ENCODE measurements at regions not wholly inside any gene's neighbourhood (a gene's known extent, or its start where the extent isn't known, plus 50 kb on each side); places are given as distances from the start of the nearest gene placed in this dataset.

DNA sequence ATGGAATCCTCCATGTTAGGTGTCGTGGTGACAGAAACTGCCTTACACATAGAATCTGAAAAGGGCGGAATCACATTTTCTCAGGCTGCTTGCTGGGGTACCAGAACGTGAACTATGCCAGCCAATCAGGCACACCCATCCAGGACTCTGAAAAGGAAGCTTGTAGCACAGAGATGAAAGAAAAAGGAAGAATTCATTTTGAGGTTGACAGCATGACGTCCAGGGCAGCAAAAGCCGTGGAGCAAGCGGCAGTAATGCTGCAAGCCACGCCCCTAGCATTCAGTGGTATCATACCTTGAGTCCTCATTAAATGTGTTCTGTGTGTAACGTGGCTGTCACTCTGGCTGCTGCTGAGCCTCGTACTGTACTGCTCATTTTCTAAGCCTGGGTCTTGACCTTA is 304.0 kb downstream of the DYSF start:
- DNase-seq (ENCODE audit: low read depth), result no peak
- TF ChIP-seq CTCF (conservative IDR thresholded peaks at IDR 0.05; ENCODE audit: low read depth, low read length), result no peak
- no peak overlapping the region for H3K4me3 ChIP-seq (ENCODE audit: low read length)

DNA sequence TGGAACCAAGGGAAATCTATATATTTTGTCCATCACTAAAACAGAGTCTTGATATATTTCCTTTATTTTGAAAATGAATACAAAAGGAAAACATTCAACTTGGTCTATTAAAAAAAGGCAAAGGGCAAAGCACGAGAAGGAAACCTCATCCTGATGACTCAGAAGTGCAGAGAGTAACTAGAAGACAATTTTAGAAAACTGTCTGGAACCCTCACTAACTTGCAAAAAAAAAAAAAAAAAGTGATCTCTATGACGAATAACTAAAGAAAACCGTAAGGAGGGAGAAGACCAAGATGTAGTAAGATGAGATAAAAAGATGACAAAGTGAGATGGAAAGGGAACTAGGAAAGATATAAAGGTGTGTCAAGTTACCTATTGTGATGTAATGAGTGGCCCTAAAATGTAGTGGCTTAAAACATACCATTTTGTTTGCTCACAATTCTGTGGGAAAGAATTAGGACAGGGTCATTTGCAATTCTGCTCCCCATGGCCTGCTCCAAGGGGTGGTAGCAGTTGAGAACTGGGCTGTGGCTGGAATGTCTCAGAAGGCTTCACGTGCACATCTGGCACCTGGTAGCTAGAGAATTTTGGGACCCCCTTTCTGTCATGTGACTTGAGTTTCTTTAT is 303.0 kb downstream of the DYSF start:
- no peak for DNase-seq (ENCODE audit: low read depth)
- no peak for TF ChIP-seq CTCF (conservative IDR thresholded peaks at IDR 0.05; ENCODE audit: low read depth, low read length)
- H3K4me3 ChIP-seq (ENCODE audit: low read length), result no peak overlapping the region

DNA sequence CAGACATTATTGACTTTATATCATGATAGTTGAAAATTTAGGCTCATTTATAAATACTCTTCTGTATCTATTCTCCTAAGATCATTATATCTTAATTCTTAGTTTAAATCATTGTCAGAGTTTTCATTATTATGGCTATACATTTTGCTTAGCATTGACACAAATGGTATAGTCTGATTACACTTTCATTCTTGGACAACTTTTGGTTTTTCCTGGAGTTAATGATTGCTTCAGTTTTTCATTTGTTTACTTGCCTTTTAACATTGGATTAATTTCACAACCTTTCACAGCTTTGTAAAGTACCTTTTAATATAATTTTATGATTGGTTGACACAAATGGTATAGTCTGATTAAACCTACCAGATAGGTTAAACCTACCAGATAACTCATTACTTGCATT is 298.2 kb downstream of the DYSF start:
- no peak for TF ChIP-seq CTCF (conservative IDR thresholded peaks at IDR 0.05; ENCODE audit: low read depth, low read length)
- DNase-seq (ENCODE audit: low read depth), result no peak
- no peak overlapping the region for H3K4me3 ChIP-seq (ENCODE audit: low read length)

GRCh38 chr2:71749671-71750101 is 296.3 kb downstream of the DYSF start:
- no peak for TF ChIP-seq CTCF (conservative IDR thresholded peaks at IDR 0.05; ENCODE audit: low read depth, low read length)

DNA sequence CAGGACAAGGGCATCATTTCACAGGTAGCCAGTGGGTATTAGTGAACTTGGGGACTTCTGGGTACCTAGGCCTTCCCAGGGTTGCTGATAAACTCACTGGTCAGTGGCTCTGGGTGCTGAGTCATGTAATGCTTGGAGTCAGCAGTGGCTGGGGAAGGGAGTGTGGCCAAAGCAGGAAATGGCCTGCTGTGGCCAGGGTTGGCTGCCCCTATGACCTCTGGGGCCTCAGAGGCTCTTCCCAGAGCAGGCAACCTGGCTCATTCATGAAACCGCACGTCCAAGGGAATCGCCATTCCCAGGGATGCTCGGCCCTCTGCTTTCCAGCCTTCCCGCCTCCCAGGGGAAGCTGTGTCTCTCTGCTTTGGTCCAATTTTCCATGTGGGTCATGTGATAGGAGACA is 294.9 kb downstream of the DYSF start:
- TF ChIP-seq CTCF (conservative IDR thresholded peaks at IDR 0.05; ENCODE audit: low read depth, low read length), result no peak
- H3K4me3 ChIP-seq (ENCODE audit: low read length), result no peak overlapping the region
- no peak for DNase-seq (ENCODE audit: low read depth)

More at GRCh38 chr2:71749671-71750101, 296.3 kb downstream of the DYSF start:
- DNase-seq (ENCODE audit: low read depth), result no peak
- H3K4me3 ChIP-seq (ENCODE audit: low read length), result no peak overlapping the region

GRCh38 chr2:71747559-71747958 is 294.2 kb downstream of the DYSF start:
- no peak overlapping the region for H3K4me3 ChIP-seq (ENCODE audit: low read length)
- DNase-seq (ENCODE audit: low read depth), result no peak
- no peak for TF ChIP-seq CTCF (conservative IDR thresholded peaks at IDR 0.05; ENCODE audit: low read depth, low read length)

DNA sequence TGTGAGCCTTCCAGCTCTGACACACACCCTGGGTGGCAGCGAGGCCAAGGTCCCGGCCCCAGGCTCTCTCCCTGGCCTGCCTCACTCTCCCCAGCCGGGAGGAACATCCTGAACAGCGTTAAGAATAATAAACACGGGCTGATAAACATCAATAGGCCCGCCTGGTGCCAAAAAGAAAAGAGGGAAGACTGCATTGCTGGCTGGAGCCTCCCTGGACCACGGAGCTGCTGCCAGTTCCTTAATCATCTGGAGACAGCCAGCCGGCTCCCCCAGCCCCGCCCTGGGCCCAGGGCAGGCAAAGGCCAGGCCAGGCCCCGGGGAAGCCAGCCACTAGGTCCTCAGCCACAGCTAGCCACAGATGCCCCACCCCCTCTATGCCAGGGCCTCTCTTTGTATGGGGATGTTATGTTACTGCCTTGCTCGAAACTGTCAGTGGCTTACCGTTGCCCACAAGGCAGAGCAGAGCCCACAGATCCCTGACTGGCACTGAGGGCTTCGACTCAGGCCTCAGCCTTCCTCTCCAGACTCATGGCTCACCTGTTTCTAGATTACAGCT is 293.7 kb downstream of the DYSF start:
- H3K4me3 ChIP-seq (ENCODE audit: low read length), result no peak overlapping the region
- TF ChIP-seq CTCF (conservative IDR thresholded peaks at IDR 0.05; ENCODE audit: low read depth, low read length), result no peak
- DNase-seq (ENCODE audit: low read depth), result no peak

All from retinal pigment epithelial cell (primary cell).